OCI-LY1 (cell line): ENCODE measurements at regions not wholly inside any gene's neighbourhood (a gene's known extent, or its start where the extent isn't known, plus 50 kb on each side); places are given as distances from the start of the nearest gene placed in this dataset.
"Not testable (repeated sequence)": the region's sequence is repeated elsewhere in the genome, so short reads cannot be mapped to it uniquely, and the experiment has no call there.

Source experiments
- H2AFZ ChIP-seq: fragments of 200-600 bp; sonication (generic), shearing (Covaris generic); 2 replicates; pipeline ENCODE4 v1.6.0; 2014; ENCODE audit warnings: antibody characterized with exemption, mild to moderate bottlenecking, low read length
- H3F3A ChIP-seq: fragments of 200-600 bp; sonication (generic), shearing (Covaris generic); 2 replicates; pipeline ENCODE4 v1.6.0; 2014; ENCODE audit warnings: mild to moderate bottlenecking, antibody characterized with exemption, low read length, moderate library complexity; ENCODE audit not compliant: insufficient read depth
- H3K27ac ChIP-seq: fragments of 200-600 bp; sonication (generic); 2 replicates; pipeline ENCODE4 v1.5.1; 2014; ENCODE audit warnings: low read length, mixed run types, mild to moderate bottlenecking, low read depth; ENCODE audit not compliant: poor library complexity, severe bottlenecking
- H3K27me3 ChIP-seq: fragments of 200-600 bp; sonication (generic); 2 replicates; pipeline ENCODE4 v1.6.0; 2014; ENCODE audit warnings: antibody characterized with exemption, mild to moderate bottlenecking, low read length, moderate library complexity; ENCODE audit not compliant: insufficient read depth
- H3K36me3 ChIP-seq: fragments of 200-600 bp; sonication (generic); 2 replicates; pipeline ENCODE4 v1.6.1; 2014; ENCODE audit warnings: mild to moderate bottlenecking, antibody characterized with exemption, low read length, moderate library complexity, mixed read lengths; ENCODE audit not compliant: insufficient read depth
- H3K4me1 ChIP-seq: fragments of 200-600 bp; sonication (generic); 2 replicates; pipeline ENCODE4 v1.5.1; 2014; ENCODE audit warnings: mild to moderate bottlenecking, low read length, moderate library complexity; ENCODE audit not compliant: insufficient read depth, severe bottlenecking
- H3K4me2 ChIP-seq: fragments of 200-600 bp; sonication (generic), shearing (Covaris generic); 2 replicates; pipeline ENCODE4 v1.6.1; 2014; ENCODE audit warnings: low read length
- H3K4me3 ChIP-seq: fragments of 200-600 bp; sonication (generic); 2 replicates; pipeline ENCODE4 v1.5.1; 2014; ENCODE audit warnings: low read length, low read depth, mild to moderate bottlenecking, mixed read lengths; ENCODE audit not compliant: poor library complexity, severe bottlenecking
- H3K79me2 ChIP-seq: fragments of 200-600 bp; shearing (Covaris generic); 2 replicates; pipeline ENCODE4 v1.6.1; 2016; ENCODE audit warnings: mixed run types, low read length, mixed read lengths; ENCODE audit not compliant: insufficient read depth
- H3K9ac ChIP-seq: fragments of 200-600 bp; sonication (generic), shearing (Covaris generic); 2 replicates; pipeline ENCODE4 v1.6.1; 2014; ENCODE audit warnings: mild to moderate bottlenecking, low read length, mixed read lengths
- H3K9me2 ChIP-seq: fragments of 200-600 bp; sonication (generic), shearing (Covaris generic); 2 replicates; pipeline ENCODE4 v1.6.1; 2014; ENCODE audit warnings: low read depth, mild to moderate bottlenecking, low read length, mixed read lengths
- H3K9me3 ChIP-seq: fragments of 200-600 bp; shearing (Covaris generic); 2 replicates; pipeline ENCODE4 v1.6.1; 2014; ENCODE audit warnings: low read length, mixed read lengths
- H4K20me1 ChIP-seq: fragments of 200-600 bp; sonication (generic), shearing (Covaris generic); 2 replicates; pipeline ENCODE4 v1.6.0; 2016; ENCODE audit warnings: mild to moderate bottlenecking, low read length; ENCODE audit not compliant: insufficient read depth
- CTCF ChIP-seq: fragments of 200-600 bp; sonication (generic), shearing (Covaris generic); IDR thresholded peaks from 2 replicates; pipeline ENCODE4 v1.5.1; 2017; ENCODE audit warnings: mild to moderate bottlenecking, antibody characterized with exemption, low read length, moderate library complexity, mixed read lengths
- EZH2 ChIP-seq: fragments of 200-600 bp; sonication (generic), shearing (Covaris generic); IDR thresholded peaks from 2 replicates; pipeline ENCODE4 v1.8.0; 2017; ENCODE audit warnings: borderline replicate concordance, mixed run types, mild to moderate bottlenecking, antibody characterized with exemption, low read length, moderate library complexity, mixed read lengths

- Histone ChIP-seq H3K27me3 (no peaks in the 10 kb centered on the region), H3K36me3 (no peaks in the 10 kb centered on the region), H3K79me2 (no peaks in the 10 kb centered on the region), H3K9me2 (no peaks in the 10 kb centered on the region), H3K9ac (no peak overlapping the region), H4K20me1 (no peaks in the 10 kb centered on the region), H3K27ac (no peak overlapping the region), H2AFZ (no peak overlapping the region), H3K4me1 (no peaks in the 10 kb centered on the region), H3K9me3 (no peaks in the 10 kb centered on the region), H3K4me3 (no peak overlapping the region), H3K4me2 (no peak overlapping the region), H3F3A (no peaks in the 10 kb centered on the region)
- no peak for TF ChIP-seq EZH2
Observed at GRCh38 chr5:117615226-117615625, 1040.6 kb upstream of the SEMA6A start.

GRCh38 chr5:117614408-117614807 lies 1039.8 kb upstream of the SEMA6A start:
- TF ChIP-seq EZH2, result no peak
- Histone ChIP-seq H3K4me3 (no peak overlapping the region), H3K79me2 (no peaks in the 10 kb centered on the region), H3K9me3 (no peaks in the 10 kb centered on the region), H3K4me1 (no peaks in the 10 kb centered on the region), H4K20me1 (no peaks in the 10 kb centered on the region), H3F3A (no peaks in the 10 kb centered on the region), H3K36me3 (no peaks in the 10 kb centered on the region), H2AFZ (no peak overlapping the region), H3K4me2 (no peak overlapping the region), H3K27ac (no peak overlapping the region), H3K9me2 (no peaks in the 10 kb centered on the region), H3K27me3 (no peaks in the 10 kb centered on the region), H3K9ac (no peak overlapping the region)

GRCh38 chr5:117604845-117605244 lies 1030.2 kb upstream of the SEMA6A start:
- Histone ChIP-seq H3K9me2 (no peaks in the 10 kb centered on the region), H3K36me3 (no peaks in the 10 kb centered on the region), H2AFZ (no peak overlapping the region), H3F3A (no peaks in the 10 kb centered on the region), H3K4me2 (no peak overlapping the region), H3K4me1 (no peaks in the 10 kb centered on the region), H3K27me3 (no peaks in the 10 kb centered on the region), H3K27ac (no peak overlapping the region), H3K4me3 (no peak overlapping the region), H3K79me2 (no peaks in the 10 kb centered on the region), H3K9ac (no peak overlapping the region), H4K20me1 (no peaks in the 10 kb centered on the region), H3K9me3 (no peaks in the 10 kb centered on the region)
- TF ChIP-seq CTCF (no peak), EZH2 (no peak)

GRCh38 chr5:117599811-117600210 lies 1025.2 kb upstream of the SEMA6A start:
- H4K20me1 ChIP-seq, H3K4me2 ChIP-seq, H2AFZ ChIP-seq, H3K9ac ChIP-seq, H3K79me2 ChIP-seq, H3K4me3 ChIP-seq, H3K9me3 ChIP-seq, H3K36me3 ChIP-seq, H3K9me2 ChIP-seq, H3K27ac ChIP-seq, H3K4me1 ChIP-seq, H3K27me3 ChIP-seq, H3F3A ChIP-seq: not testable (repeated sequence)

- Histone ChIP-seq H3K27me3 (no peaks in the 10 kb centered on the region), H3K4me1 (no peaks in the 10 kb centered on the region), H2AFZ (no peak overlapping the region), H3K9ac (no peak overlapping the region), H3K27ac (no peak overlapping the region), H3K79me2 (no peaks in the 10 kb centered on the region), H3K4me3 (no peak overlapping the region), H3K36me3 (no peaks in the 10 kb centered on the region), H3F3A (no peaks in the 10 kb centered on the region), H3K9me2 (no peaks in the 10 kb centered on the region), H4K20me1 (no peaks in the 10 kb centered on the region), H3K9me3 (no peaks in the 10 kb centered on the region), H3K4me2 (no peak overlapping the region)
- TF ChIP-seq EZH2 (no peak), CTCF (no peak)
Observed at GRCh38 chr5:117594166-117594565, 1019.5 kb upstream of the SEMA6A start.
